MM.1S (cell line): ENCODE measurements at regions not wholly inside any gene's neighbourhood (a gene's known extent, or its start where the extent isn't known, plus 50 kb on each side); places are given as distances from the start of the nearest gene placed in this dataset.

ENCODE experiments used
- DNase-seq: peaks from one replicate; pipeline ENCODE4 v3.0.0-alpha.2; 2015
- H2AFZ ChIP-seq: fragments of 300-600 bp; sonication (generic); 2 replicates; pipeline ENCODE4 v1.6.0; 2016; ENCODE audit warnings: antibody characterized with exemption, low read length
- H3F3A ChIP-seq: fragments of 300-600 bp; sonication (generic); 2 replicates; pipeline ENCODE4 v1.6.1; 2016; ENCODE audit warnings: mild to moderate bottlenecking, antibody characterized with exemption, low read length, moderate library complexity, mixed read lengths; ENCODE audit not compliant: insufficient read depth
- H3K27ac ChIP-seq: fragments of 300-600 bp; sonication (generic); 2 replicates; pipeline ENCODE4 v1.5.1; 2016; ENCODE audit warnings: mild to moderate bottlenecking, low read length
- H3K27me3 ChIP-seq: fragments of 300-600 bp; sonication (generic); replicated peaks from 2 replicates; pipeline ENCODE4 v1.6.0; 2016; ENCODE audit warnings: low read length; ENCODE audit not compliant: insufficient read depth
- H3K36me3 ChIP-seq: fragments of 300-600 bp; sonication (generic); replicated peaks from 2 replicates; pipeline ENCODE4 v1.6.1; 2016; ENCODE audit warnings: mild to moderate bottlenecking, low read length, mixed read lengths; ENCODE audit not compliant: insufficient read depth
- H3K4me1 ChIP-seq: fragments of 300-600 bp; sonication (generic); 2 replicates; pipeline ENCODE4 v1.6.1; 2016; ENCODE audit warnings: low read length, mixed read lengths
- H3K4me2 ChIP-seq: fragments of 300-600 bp; sonication (generic); 2 replicates; pipeline ENCODE4 v1.6.0; 2016; ENCODE audit warnings: low read depth, low read length
- H3K4me3 ChIP-seq: fragments of 300-600 bp; sonication (generic); 2 replicates; pipeline ENCODE4 v1.5.1; 2016; ENCODE audit warnings: low read length, mixed read lengths
- H3K79me2 ChIP-seq: fragments of 300-600 bp; sonication (generic); 2 replicates; pipeline ENCODE4 v1.6.1; 2016; ENCODE audit warnings: mixed run types, low read length, mixed read lengths
- H3K9ac ChIP-seq: fragments of 300-600 bp; sonication (generic); 2 replicates; pipeline ENCODE4 v1.6.1; 2016; ENCODE audit warnings: low read length, mixed read lengths
- H3K9me2 ChIP-seq: fragments of 300-600 bp; sonication (generic); replicated peaks from 2 replicates; pipeline ENCODE4 v1.6.1; 2016; ENCODE audit warnings: mild to moderate bottlenecking, low read length, mixed read lengths; ENCODE audit not compliant: insufficient read depth
- H3K9me3 ChIP-seq: fragments of 300-600 bp; sonication (generic); replicated peaks from 2 replicates; pipeline ENCODE4 v1.6.1; 2016; ENCODE audit warnings: mild to moderate bottlenecking, low read length, mixed read lengths; ENCODE audit not compliant: insufficient read depth
- H4K20me1 ChIP-seq: fragments of 300-600 bp; sonication (generic); 2 replicates; pipeline ENCODE4 v1.6.1; 2016; ENCODE audit warnings: mild to moderate bottlenecking, low read length, moderate library complexity, mixed read lengths; ENCODE audit not compliant: insufficient read depth
- CTCF ChIP-seq: fragments of 300-600 bp; sonication (generic); IDR thresholded peaks from 2 replicates; pipeline ENCODE4 v1.5.1; 2016; ENCODE audit warnings: antibody characterized with exemption, low read length, mixed read lengths
- EZH2 ChIP-seq: fragments of 300-600 bp; sonication (generic); optimal IDR thresholded peaks from 2 replicates; pipeline ENCODE3; 2017; ENCODE audit warnings: low read depth, mild to moderate bottlenecking, antibody characterized with exemption, low read length, mixed read lengths
- EZH2phosphoT487 ChIP-seq: fragments of 300-600 bp; sonication (generic); IDR thresholded peaks from 2 replicates; pipeline ENCODE4 v1.6.1; 2018; ENCODE audit warnings: antibody characterized with exemption, low read length

GRCh38 chr4:31545330-31545729 lies 825.2 kb downstream of the PCDH7 start:
- Histone ChIP-seq H3K27me3 (no peaks in the 10 kb centered on the region), H2AFZ (no peak overlapping the region), H3K9me3 (no peaks in the 10 kb centered on the region), H3K36me3 (no peaks in the 10 kb centered on the region), H3K79me2 (no peaks in the 10 kb centered on the region), H3K27ac (no peak overlapping the region), H3K4me1 (no peaks in the 10 kb centered on the region), H3F3A (no peaks in the 10 kb centered on the region), H3K4me2 (no peak overlapping the region), H3K4me3 (no peak overlapping the region), H4K20me1 (no peaks in the 10 kb centered on the region), H3K9me2 (no peaks in the 10 kb centered on the region), H3K9ac (no peak overlapping the region)
- no peak for TF ChIP-seq EZH2
- no peak for TF ChIP-seq EZH2phosphoT487
- no peak for TF ChIP-seq CTCF
- DNase-seq: no peak

- DNase-seq: no peak
- no peaks in the 10 kb centered on the region for H3K4me1 ChIP-seq
- no peak overlapping the region for H3K4me3 ChIP-seq
- H3K9me2 ChIP-seq: no peaks in the 10 kb centered on the region
- no peak for TF ChIP-seq EZH2phosphoT487
- TF ChIP-seq CTCF: no peak
- no peak for TF ChIP-seq EZH2
- H3F3A ChIP-seq: no peaks in the 10 kb centered on the region
- H3K79me2 ChIP-seq: no peaks in the 10 kb centered on the region
- H3K9me3 ChIP-seq: no peaks in the 10 kb centered on the region
- no peak overlapping the region for H3K27ac ChIP-seq
- H2AFZ ChIP-seq: no peak overlapping the region
- H3K27me3 ChIP-seq: no peaks in the 10 kb centered on the region
- H3K36me3 ChIP-seq: no peaks in the 10 kb centered on the region
- no peak overlapping the region for H3K4me2 ChIP-seq
- no peaks in the 10 kb centered on the region for H4K20me1 ChIP-seq
- H3K9ac ChIP-seq: no peak overlapping the region
These were observed 825.6 kb downstream of the PCDH7 start for GRCh38 chr4:31545755-31546154.

GRCh38 chr4:31548021-31548420 lies 827.9 kb downstream of the PCDH7 start:
- Histone ChIP-seq H4K20me1 (no peaks in the 10 kb centered on the region), H3K4me2 (no peak overlapping the region), H2AFZ (no peak overlapping the region), H3K4me1 (no peaks in the 10 kb centered on the region), H3K27me3 (no peaks in the 10 kb centered on the region), H3K4me3 (no peak overlapping the region), H3K9me3 (no peaks in the 10 kb centered on the region), H3K9me2 (no peaks in the 10 kb centered on the region), H3K27ac (no peak overlapping the region), H3K36me3 (no peaks in the 10 kb centered on the region), H3K9ac (no peak overlapping the region), H3K79me2 (no peaks in the 10 kb centered on the region), H3F3A (no peaks in the 10 kb centered on the region)
- DNase-seq: no peak
- TF ChIP-seq CTCF (no peak), EZH2 (no peak), EZH2phosphoT487 (no peak)
